ENCODE measurements at regions not wholly inside any gene's neighbourhood (a gene's known extent, or its start where the extent isn't known, plus 50 kb on each side); places are given as distances from the start of the nearest gene placed in this dataset.

DNA sequence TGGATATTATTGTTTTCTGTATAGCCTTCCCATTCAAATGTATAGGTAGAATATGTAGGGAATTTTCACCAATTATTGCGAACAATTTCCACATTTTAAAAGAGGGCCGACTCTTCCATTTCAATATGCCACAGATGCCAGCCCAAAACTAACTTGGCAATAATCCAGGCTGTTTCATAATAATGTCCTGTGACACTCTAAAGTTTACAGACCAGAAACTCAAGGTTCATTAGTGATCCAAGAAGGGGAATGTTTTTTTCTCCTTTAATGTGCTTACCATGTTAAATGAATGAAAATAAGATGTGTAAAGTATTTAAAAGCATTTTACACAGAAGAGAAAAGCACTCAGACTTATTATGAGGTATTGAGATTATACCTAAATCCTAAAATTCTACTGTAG lies 63.0 kb upstream of the FAM3C start:
- TF ChIP-seq, protein P1, sequence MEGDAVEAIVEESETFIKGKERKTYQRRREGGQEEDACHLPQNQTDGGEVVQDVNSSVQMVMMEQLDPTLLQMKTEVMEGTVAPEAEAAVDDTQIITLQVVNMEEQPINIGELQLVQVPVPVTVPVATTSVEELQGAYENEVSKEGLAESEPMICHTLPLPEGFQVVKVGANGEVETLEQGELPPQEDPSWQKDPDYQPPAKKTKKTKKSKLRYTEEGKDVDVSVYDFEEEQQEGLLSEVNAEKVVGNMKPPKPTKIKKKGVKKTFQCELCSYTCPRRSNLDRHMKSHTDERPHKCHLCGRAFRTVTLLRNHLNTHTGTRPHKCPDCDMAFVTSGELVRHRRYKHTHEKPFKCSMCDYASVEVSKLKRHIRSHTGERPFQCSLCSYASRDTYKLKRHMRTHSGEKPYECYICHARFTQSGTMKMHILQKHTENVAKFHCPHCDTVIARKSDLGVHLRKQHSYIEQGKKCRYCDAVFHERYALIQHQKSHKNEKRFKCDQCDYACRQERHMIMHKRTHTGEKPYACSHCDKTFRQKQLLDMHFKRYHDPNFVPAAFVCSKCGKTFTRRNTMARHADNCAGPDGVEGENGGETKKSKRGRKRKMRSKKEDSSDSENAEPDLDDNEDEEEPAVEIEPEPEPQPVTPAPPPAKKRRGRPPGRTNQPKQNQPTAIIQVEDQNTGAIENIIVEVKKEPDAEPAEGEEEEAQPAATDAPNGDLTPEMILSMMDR (IDR thresholded peaks at IDR 0.05; ENCODE audit: insufficient read depth, low read length): no peak
- TF ChIP-seq SPI1 (IDR thresholded peaks at IDR 0.05; ENCODE audit: borderline replicate concordance, low read depth) (no peak), POLR2AphosphoS5 (IDR thresholded peaks at IDR 0.05; ENCODE audit: low read depth) (no peak)
- TF ChIP-seq, protein P2, sequence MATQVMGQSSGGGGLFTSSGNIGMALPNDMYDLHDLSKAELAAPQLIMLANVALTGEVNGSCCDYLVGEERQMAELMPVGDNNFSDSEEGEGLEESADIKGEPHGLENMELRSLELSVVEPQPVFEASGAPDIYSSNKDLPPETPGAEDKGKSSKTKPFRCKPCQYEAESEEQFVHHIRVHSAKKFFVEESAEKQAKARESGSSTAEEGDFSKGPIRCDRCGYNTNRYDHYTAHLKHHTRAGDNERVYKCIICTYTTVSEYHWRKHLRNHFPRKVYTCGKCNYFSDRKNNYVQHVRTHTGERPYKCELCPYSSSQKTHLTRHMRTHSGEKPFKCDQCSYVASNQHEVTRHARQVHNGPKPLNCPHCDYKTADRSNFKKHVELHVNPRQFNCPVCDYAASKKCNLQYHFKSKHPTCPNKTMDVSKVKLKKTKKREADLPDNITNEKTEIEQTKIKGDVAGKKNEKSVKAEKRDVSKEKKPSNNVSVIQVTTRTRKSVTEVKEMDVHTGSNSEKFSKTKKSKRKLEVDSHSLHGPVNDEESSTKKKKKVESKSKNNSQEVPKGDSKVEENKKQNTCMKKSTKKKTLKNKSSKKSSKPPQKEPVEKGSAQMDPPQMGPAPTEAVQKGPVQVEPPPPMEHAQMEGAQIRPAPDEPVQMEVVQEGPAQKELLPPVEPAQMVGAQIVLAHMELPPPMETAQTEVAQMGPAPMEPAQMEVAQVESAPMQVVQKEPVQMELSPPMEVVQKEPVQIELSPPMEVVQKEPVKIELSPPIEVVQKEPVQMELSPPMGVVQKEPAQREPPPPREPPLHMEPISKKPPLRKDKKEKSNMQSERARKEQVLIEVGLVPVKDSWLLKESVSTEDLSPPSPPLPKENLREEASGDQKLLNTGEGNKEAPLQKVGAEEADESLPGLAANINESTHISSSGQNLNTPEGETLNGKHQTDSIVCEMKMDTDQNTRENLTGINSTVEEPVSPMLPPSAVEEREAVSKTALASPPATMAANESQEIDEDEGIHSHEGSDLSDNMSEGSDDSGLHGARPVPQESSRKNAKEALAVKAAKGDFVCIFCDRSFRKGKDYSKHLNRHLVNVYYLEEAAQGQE (IDR thresholded peaks at IDR 0.05; ENCODE audit: insufficient replicate concordance, low read depth): no peak
